Hippocampal formation (tissue), 2 donors: ENCODE measurements at regions not wholly inside any gene's neighbourhood (a gene's known extent, or its start where the extent isn't known, plus 50 kb on each side); places are given as distances from the start of the nearest gene placed in this dataset.

ENCODE experiments used
- DNase-seq, 2 donors: peaks; one replicate each; lab custom pipeline; 2025; lab: John Stamatoyannopoulos, UW

- DNase-seq, result no peak
These were observed 179.3 kb downstream of the OMA1 start for GRCh38 chr1:58367217-58367616.

- DNase-seq, result no peak
These were observed 181.2 kb downstream of the OMA1 start for GRCh38 chr1:58365328-58365727.

- DNase-seq, result no peak
These were observed 182.9 kb downstream of the OMA1 start for GRCh38 chr1:58363585-58363984.

- DNase-seq, result no peak
These were observed 185.4 kb downstream of the OMA1 start for GRCh38 chr1:58361134-58361533.

- DNase-seq, result no peak
These were observed 188.2 kb downstream of the OMA1 start for GRCh38 chr1:58358346-58358745.

- DNase-seq, result no peak
These were observed 190.1 kb downstream of the OMA1 start for GRCh38 chr1:58356402-58356801.

GRCh38 chr1:58353168-58353567 lies 193.4 kb downstream of the OMA1 start:
- no peak for DNase-seq

- DNase-seq, result no peak
These were observed 193.9 kb downstream of the OMA1 start for GRCh38 chr1:58352476-58353092.

GRCh38 chr1:58346036-58346355 lies 200.5 kb downstream of the OMA1 start:
- DNase-seq, result no peak

- no peak for DNase-seq
These were observed 201.1 kb downstream of the OMA1 start for GRCh38 chr1:58345215-58346035.

- no peak for DNase-seq
These were observed 206.3 kb downstream of the OMA1 start for GRCh38 chr1:58340185-58340584.

GRCh38 chr1:58338081-58338480 lies 208.4 kb downstream of the OMA1 start:
- no peak for DNase-seq

- DNase-seq, result no peak
These were observed 213.0 kb downstream of the OMA1 start for GRCh38 chr1:58333511-58333910.

GRCh38 chr1:58331156-58331555 lies 215.4 kb downstream of the OMA1 start:
- DNase-seq, result no peak

GRCh38 chr1:58325866-58326265 lies 220.7 kb downstream of the OMA1 start:
- DNase-seq, result no peak

- DNase-seq, result no peak
These were observed 222.0 kb downstream of the OMA1 start for GRCh38 chr1:58324558-58324957.

GRCh38 chr1:58318157-58319005 lies 228.1 kb downstream of the OMA1 start:
- no peak for DNase-seq

- no peak for DNase-seq
These were observed 228.8 kb downstream of the OMA1 start for GRCh38 chr1:58317694-58318093.

- DNase-seq, result no peak
These were observed 229.4 kb downstream of the OMA1 start for GRCh38 chr1:58317086-58317485.

- no peak for DNase-seq
These were observed 230.4 kb downstream of the OMA1 start for GRCh38 chr1:58316141-58316540.

GRCh38 chr1:58312971-58313563 lies 233.5 kb downstream of the OMA1 start:
- no peak for DNase-seq

GRCh38 chr1:58312461-58312860 lies 234.1 kb downstream of the OMA1 start:
- no peak for DNase-seq
